GM19239 (cell line): ENCODE measurements at regions not wholly inside any gene's neighbourhood (a gene's known extent, or its start where the extent isn't known, plus 50 kb on each side); places are given as distances from the start of the nearest gene placed in this dataset.
A peak's percentile ranks its signal among the peaks of the same experiment; 100 is the strongest.
"Not testable (repeated sequence)": the region's sequence is repeated elsewhere in the genome, so short reads cannot be mapped to it uniquely, and the experiment has no call there.

Experiments
- DNase-seq: peaks from one replicate; pipeline ENCODE4 v3.0.0; 2011; ENCODE audit warnings: low spot score; ENCODE audit not compliant: insufficient read length
- FAIRE-seq: peaks from 2 replicates; lab custom pipeline; 2011; peaks lifted over from hg19 to GRCh38; lab: Jason Lieb, UNC

DNA sequence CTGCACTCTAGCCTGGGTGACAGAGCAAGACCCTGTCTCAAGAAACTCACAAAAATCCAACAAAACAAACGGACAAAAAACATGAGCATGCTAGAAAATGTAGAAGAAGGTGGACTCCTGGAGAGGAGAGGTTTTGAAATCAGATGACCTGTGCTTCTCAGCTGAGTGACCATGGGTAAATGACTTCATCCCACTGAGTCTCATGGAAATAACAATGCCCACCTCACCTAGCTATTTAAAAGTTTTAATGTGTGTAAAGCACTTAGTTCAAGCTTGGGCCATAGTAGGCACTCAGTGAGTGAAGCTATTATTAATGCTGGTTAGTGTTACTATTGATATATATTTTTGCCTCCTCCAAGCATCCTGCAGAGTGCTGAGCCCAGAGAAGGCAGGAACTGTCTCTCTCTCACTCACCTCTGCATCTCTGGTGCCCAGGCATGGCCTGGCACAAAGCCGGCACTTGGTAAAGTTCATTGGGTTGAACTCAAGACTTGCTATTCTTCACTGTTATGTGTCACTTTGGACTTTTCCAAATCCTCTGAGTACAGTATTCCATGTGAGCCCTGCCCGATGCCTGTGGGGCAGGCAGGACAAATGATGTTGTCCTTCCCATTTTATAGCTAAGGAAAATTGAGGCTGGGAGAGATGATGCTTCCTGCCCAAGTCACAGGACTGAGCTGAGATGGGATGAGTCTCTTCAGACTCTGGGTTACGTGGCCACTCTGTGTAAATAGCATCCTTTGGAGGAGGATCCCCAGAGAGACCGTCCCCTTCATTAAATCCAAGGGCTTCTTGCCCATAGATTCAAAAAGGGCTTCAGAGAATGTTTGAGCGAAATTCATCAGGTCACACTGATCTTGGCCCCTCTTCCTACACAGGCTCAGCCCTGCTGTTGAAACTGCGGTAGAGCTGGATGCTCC, 81.4 kb upstream of the EMX2 start:
- DNase-seq: no peak

DNA sequence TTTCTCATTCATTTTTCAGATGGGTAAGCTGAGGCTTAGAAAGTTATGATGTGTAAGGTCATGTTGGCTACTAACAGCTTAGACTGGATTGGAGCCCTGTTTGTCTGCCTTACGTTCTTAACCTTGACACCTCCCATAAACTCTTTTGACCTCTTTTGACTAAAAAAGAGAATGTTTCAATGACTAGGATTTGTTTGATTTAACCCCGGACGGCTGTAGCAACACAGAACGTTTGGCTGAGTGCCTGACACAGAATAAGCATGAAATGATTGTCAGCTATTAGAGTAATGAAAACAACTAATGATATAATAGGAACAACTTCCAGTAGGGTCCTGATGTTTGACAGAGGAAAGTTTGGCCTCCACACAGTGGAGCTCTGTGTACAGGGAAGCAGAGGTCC, 83.3 kb upstream of the PDZD8 start:
- no peak for FAIRE-seq

More for the DNA sequence above, 81.4 kb upstream of the EMX2 start:
- FAIRE-seq: no peak

DNA sequence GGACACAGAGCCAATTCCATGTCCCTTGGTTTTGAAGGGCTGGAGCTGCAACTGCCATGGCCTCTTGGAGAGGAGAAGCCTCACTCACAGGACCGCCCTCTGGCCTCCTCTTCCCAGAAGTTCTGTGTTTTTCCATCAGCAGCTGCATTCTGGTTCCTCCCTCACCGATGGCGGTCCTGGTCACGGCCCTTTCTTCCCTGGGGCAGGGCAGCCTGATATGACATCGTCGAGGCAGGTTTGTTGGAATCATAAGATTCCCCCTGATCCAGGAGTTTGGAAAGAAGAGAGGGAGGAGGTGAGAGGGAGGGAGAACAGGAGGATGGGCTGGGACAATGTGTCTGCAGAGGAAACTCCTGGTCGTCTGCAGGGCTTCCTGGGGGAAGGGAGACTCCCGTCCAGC, 82.7 kb upstream of the PDZD8 start:
- DNase-seq (no peak), FAIRE-seq (no peak)

More for the DNA sequence above, 83.3 kb upstream of the PDZD8 start:
- DNase-seq: no peak

DNA sequence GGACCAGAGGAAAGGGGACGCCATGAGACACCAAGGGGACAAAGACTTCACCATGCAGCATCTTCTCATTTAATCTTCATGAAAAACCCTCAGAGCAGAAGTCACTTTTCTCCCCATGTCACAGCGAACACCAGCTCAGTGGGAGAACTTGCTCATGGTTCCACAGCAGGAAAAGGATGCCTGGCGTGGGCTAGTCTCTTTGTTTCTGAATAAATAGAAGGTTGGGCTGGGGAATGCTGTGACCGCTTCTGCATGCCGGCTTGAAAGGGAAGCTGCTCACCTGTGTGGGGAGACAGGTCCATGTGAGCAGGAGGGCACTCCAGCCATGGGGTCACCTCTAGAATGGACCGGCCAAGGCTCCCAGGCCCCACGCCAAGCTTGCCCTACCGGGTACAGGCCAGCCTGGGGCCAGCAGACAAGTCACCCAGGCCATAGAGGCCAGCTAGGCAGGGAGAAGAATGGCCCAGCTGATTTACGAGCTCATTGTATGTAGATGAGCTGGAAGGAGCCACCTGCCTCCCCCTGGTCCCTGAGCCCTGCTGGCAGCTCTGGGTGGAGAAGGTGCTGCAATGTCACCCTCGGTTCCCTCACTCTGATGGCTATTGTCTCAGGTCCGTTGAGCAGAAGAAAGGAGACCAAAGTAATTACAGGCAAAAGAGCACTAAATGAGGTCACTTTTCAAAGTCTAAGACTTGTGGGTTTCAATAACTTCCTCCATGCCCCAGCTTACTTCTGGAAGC, 82.0 kb upstream of the PDZD8 start:
- DNase-seq (no peak), FAIRE-seq (no peak)

DNA sequence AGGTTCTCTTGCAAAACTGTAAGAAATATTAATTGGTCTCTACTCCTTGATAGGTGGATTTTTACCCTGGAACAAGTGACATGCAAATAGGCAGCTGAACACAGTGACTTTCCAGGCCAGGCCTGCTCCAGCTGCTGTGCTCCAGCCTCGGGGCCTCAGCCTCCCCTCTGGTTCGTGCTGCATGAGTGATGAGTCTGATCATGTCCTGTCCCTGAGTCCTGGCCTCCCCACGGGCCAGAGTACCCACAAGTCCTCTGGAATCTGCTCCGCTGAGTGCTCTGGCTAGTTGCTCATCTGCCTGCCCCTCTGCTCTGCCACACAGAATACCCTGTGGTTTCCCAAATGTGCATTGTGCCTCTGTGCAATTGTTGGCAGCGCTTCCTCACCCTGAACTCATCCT, 80.1 kb upstream of the PDZD8 start:
- no peak for FAIRE-seq
- DNase-seq: no peak

DNA sequence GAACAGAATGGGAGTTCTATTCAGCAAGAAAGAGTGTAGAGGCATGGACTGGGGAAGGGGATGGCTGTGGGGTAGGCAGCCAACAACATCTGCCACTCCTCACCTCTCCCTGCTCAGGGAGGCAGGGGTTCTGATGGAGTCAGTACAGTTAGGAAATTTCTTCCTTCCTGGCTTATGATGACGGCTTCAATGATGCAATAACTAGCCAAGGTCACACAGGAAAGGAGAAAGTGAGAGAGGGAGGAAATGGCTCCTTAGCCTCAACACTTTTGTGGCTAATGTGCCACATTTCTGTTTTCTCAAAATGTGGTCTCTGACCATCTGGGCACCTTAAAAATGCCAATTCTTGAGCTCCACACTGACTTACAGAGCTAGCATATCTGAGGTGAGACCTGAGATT, 79.3 kb upstream of the PDZD8 start:
- FAIRE-seq: no peak

DNA sequence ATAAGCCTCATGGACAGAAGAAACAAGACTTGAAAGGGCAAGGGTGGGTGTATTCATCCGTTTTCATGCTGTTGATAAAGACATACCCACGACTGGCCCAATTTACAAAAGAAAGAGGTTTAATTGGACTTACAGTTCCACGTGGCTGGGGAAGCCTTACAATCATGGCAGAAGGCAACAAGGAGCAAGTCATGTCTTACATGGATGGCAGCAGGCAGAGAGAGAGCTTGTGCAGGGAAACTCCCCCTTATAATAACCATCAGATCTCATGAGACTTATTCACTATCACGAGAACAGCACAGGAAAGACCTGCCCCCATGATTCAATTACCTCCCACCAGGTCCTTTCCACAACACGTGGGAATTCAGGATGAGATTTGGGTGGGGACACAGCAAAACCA, 78.2 kb upstream of the PDZD8 start:
- DNase-seq, FAIRE-seq: not testable (repeated sequence)

More for the DNA sequence above, 79.3 kb upstream of the PDZD8 start:
- no peak for DNase-seq

DNA sequence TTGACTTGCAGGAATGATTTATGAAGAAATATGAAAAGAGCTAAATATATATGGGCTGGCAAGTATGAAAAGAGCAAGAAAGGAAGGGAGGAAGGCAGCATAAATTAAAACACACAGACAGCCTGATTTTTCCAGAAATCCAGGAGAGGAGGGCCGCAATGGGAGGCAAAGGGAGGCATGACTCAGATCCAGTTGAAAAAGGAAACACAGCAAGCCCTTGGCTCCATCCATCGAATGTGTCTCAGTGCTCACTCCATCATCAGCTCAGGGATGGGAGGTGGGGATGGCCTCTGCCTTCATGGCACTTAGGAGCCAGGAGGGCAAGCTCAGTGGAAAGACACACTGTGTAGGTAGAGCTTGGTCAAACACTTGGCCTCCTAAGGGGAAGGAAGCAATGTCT, 75.7 kb upstream of the PDZD8 start:
- no peak for FAIRE-seq
- DNase-seq: no peak

DNA sequence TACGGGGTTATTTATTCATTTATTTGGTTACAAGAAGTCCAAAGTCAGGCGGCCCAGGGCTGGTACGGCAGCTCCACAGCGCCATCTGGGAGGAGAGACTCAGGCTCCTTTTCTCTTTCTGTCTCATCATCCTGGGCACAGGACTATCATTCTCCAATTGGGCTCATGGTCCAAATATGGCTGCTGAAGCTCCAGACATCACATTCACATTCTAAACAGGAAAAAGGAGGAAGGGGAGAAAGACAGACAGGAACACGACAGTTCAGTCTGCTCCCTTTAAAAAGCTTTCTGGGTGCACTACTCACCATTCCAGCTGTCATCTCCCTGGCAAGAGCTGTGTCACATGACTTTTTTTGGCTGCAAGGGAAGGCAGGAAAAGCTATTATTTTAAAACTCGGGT, 74.4 kb upstream of the PDZD8 start:
- FAIRE-seq (no peak), DNase-seq (no peak)

DNA sequence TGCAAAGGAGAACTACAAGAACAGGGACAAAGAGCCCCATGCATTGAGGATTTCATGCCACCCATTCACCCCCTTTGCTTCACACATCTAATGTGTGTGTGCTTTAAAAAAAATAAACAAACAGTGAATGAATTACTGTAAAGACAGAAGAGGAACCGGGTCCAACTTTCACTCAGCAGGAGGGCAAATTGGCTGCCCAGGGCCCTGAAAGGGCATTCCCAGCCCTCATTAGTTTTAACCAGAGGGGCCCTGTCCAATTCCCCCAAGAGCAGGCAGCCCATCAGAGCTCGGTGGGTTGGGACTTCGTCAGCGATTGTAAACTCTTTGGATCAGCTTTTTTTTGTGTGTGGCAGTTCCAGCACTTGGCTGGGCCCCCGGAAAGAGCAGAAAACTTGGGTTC, 73.6 kb upstream of the PDZD8 start:
- no peak for FAIRE-seq
- no peak for DNase-seq

DNA sequence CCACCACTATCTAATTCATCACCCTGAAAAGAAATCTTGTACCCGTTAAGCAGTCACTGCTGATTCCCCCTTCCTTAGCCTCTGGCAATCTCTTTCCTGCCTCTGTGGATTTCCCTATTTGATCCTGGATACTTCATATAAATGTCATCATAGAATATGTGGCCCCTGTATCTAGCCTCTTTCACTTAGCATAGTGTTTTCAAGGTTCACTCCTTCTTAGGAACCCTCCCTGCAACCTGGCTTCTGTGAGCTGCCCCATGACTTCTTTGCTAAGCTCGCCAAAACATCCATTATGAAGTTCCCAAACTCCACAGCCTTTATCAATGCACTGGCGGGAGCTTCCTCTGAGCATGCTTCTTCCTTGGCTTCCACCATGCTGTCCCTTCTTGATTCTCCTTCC, 70.8 kb upstream of the PDZD8 start:
- FAIRE-seq (no peak), DNase-seq (no peak)

DNA sequence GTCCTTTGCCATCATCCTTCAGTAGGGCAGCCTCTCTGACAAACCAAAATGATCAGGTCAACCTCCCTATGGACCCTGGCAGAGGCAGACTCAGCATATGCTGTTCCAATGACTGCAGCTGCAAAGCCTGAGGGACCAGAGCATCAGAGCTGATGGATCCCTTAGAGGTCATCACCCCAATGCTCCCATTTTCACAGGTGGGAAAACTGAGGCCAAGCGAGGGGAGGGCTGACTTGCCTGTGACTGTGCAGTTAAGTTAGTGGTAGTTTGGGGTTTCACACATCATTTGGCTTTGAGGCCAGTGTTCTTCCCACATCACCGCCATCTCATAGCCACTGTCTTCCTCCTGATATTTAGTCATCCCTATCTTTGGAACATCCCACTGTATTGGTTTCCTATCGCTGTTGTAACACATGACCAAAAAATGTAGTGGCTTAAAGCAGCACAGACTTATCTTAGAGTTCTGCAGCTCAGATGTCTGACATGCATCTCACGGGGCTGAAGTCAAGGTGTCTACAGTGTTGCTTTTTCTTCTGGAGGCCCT, 69.3 kb upstream of the PDZD8 start:
- FAIRE-seq (no peak), DNase-seq (no peak)

DNA sequence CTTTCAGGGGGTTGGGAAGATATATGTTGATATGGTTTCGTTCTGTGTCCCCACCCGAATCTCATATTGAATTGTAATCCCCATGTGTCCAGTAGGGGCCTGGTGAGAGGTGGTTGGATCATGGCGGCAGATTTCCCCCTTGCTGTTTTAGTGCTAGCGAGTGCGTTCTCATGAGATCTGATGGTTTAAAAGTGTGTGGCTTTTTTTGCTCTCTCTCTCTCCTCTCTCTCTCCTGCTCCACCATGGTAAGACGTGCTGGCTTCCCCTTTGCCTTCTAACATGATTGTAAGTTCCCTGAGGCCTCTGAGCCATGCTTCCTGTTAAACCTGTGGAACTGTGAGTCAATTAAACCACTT, 68.4 kb upstream of the PDZD8 start:
- FAIRE-seq (no peak), DNase-seq (no peak)

DNA sequence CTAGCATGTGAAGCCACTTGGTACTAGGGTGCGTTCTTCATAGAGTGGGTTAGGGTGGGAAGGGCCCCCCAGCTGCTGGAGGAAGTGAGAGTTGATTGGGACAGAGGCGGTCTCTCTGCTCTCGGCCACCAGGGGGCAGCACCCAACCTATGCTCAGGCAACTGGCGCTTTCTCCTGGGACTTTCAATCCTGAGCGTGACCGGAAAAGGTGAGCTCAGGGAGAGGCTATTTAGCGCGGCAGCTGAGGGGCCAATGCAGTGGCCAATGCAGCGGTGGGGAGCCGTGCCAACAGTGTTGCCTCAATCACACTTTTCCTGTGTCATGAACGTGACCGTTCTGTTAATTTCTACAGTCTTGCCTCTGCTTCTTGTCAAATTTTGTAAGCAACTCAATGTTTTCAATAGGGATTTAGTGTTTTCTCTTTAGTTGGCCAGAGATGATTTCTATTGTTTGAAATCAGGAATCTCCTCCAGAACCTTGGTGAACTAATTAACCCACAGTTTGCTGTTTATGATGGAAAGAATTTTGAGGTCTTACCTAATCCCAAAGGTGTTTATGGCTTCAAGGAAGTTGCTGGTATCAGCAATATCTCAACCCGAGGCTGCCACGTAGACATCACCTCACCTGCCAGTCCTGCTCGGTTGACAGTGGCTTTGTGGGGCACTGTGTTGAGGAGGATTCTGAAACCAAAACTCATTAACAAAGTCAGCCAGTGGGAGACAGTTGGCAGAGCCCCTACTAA, 67.9 kb upstream of the PDZD8 start:
- FAIRE-seq (peak; percentile 86), DNase-seq (peak; percentile 64)

DNA sequence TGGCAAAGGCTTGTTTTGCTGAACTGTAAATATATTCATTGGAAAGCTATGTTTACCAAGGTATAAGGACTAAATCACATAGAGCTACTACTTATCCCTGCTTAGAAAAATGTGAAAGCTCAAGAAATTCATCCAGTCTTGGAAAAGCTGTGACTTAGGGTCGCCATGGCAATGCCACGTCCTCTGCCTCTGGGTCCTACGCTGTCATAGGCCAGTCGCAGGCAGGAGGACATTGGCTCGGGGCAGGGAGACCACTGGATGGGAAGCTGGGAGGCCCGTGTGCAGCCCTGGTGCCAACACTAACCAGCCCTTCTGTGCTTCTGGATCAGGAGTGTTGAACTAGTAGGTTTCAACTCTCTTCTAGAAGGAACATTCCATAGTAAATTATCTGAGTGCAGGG, 67.3 kb upstream of the PDZD8 start:
- FAIRE-seq (no peak), DNase-seq (no peak)

DNA sequence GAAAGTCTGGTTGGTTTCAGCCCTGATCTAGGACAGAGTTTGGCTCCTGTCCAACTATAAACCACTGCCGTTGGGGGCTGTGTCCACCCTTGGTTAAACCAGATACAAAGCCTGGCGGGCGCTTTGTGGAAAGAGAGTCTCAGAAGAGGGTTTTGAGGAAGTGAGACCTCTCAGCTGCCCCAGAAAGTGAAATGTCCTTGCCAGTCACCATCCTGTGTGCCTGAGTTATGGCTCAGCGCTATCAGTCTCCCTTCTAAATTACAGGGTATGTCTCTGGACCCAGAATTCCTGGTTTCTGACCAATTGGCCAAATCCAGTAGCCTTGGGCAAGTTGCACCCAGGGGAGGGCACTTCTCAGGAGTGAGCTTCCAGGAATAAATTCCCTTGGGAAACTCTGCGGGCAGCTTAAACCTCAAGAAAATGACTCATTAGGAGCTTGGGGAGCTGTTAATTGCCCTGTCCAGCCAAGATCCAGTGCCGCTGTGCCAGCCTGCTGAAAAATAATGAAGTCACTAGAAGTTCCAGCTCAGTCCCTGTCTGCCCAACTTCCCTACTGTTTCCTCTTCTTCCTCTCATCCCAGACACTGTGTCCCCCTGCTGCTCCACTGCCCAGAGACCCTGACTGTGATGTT, 66.7 kb upstream of the PDZD8 start:
- no peak for DNase-seq

DNA sequence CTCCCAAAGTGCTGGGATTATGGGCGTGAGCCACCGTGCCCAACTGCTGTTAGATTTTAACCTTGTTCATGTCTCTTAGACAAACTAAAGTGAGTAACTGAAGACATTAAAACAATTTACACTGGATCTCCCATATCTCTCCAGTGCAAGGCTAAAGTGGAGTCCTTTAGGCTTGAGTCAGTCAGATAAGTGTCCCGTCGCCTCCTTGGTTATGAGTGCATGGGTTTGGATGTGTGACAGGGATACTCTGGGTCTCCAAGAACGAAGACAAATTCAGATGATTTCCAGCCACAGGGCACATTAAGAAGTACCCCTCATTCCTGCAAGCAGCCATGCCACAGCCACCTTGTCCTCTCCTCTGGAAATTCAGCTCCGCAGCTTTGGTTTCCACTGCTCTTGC, 66.1 kb upstream of the PDZD8 start:
- no peak for DNase-seq
- FAIRE-seq: no peak

More for the DNA sequence above, 66.7 kb upstream of the PDZD8 start:
- no peak for FAIRE-seq

DNA sequence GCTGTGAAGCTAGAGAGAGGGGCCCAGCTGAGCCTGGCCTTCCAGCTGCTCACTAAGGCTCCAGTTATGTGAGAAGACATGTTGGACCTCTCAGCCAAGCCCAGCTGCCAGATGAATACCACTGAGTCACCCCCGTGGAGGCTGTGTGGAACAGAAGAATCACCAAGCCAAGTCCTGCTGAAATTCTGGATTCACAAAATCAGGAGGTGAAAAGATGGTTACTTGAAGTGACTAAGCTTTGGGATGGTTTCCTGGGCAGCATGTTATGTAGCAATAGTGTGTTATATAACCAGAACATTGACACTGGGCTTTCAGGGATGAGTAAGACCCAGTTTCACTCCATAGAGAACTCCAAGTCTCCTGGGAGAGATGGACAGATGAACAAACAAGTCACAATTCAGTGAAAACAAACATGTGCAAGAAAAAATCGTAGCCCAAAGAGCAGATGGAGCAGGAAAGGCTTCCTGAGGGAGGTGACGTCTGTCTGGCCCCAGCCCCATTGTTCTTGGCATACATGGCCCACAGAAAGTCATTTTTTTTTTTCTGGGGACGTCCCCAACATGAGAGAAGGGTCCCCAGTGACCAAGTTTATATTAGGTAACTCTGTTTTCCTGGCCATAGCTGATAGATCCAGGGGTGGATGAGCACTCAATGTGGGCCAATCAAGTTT, 64.1 kb upstream of the PDZD8 start:
- FAIRE-seq (no peak), DNase-seq (no peak)

DNA sequence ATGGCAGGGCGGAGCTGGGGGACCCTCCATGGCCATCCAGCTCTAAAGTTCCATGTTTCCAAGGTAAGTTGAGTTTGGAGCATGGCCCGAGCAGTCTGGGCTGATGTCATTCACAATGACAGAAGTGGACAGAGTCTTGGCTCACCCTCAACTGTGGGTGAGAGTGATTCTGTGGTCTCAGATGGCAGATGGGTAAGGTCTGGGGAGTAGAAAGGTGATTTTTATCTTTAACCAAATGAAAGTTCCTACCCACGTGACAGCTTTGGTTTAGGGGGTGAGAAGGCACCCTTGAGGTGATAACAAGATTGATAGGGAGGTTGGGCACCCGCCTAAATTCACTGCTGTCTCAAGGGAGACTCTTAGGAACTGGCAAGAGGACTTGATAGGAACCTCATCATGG, 57.6 kb upstream of the PDZD8 start:
- DNase-seq: no peak
- no peak for FAIRE-seq

DNA sequence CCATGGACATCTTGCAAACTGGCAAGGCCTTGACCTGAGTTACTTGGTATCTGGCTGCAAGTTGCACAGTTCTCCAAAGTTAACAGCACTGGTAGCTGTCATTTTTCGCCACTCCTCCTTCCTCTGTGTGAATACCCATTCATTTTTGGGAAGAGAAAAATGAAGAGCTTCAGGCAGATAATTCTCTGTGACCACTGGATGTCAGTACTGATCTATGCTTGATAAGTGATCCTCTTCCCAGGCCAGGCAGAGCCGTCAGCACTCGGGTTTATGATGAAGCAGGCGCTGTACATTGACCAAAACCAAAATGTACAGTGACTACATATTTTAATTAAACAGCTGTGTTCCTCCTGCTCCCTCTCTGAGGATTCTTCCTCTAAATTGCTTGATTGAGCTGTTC, 55.9 kb upstream of the PDZD8 start:
- DNase-seq (no peak), FAIRE-seq (no peak)
